Hepatocyte (in vitro differentiated cells): ENCODE measurements at regions not wholly inside any gene's neighbourhood (a gene's known extent, or its start where the extent isn't known, plus 50 kb on each side); places are given as distances from the start of the nearest gene placed in this dataset.

Experiments
- CTCF ChIP-seq: fragments of 200-600 bp; sonication (generic); IDR thresholded peaks from 2 replicates; pipeline ENCODE4 v1.5.1; 2016; ENCODE audit warnings: antibody characterized with exemption, mild to moderate bottlenecking; ENCODE audit not compliant: poor library complexity
- EZH2phosphoT487 ChIP-seq: fragments of 200-600 bp; sonication (generic); IDR thresholded peaks from one replicate; pipeline ENCODE4 v1.6.1; 2018; ENCODE audit warnings: antibody characterized with exemption, mild to moderate bottlenecking, low read depth, moderate library complexity; ENCODE audit not compliant: unreplicated experiment, severe bottlenecking

DNA sequence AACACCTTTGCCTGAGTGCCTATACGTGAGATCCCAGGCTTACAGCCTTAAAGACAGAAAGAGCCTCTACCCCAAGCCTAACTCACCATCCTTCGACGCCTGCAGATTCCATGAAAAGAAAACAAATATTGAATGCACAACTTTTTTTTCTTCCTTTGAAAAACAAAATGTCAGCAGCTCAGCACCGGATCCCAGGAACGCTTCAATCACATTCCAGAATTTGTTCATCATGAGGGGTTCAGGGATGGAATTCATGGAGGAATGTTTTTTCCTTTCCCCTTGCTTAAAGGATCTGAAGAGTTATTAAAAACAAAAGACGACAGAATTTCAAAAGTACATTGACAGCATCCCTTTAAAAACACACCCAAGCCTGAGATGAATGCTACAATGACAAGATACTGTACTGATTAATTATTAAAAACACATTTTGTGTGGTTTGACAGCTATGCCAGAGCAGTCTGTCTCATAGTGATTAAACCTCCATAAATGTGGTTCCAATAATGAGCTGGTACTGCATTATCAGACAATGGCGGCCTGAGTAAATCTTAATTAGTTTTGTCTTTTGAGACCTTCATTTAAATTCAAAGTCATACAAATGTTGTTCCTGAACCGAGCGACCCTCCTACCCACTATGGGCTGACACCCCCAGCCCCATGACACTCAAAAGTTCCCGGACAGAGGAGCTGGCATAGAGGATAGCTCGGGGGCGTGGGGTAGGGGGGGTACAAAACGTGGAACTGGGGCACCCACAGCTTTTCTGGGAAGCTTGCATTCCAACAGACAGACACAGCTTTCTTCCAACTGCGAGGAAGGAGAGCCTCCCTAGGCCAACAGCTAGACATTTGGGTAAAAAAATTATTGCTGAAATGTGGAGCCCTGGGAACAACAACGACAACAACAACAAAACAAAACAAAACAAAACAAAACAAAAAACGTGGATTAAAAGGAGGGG, 227.5 kb downstream of the TTC32 start:
- TF ChIP-seq CTCF (no peak), EZH2phosphoT487 (no peak)
